Superior temporal gyrus (tissue), 1 donor: ENCODE measurements at regions not wholly inside any gene's neighbourhood (a gene's known extent, or its start where the extent isn't known, plus 50 kb on each side); places are given as distances from the start of the nearest gene placed in this dataset.

Source experiments
- DNase-seq: peaks from one replicate; pipeline ENCODE4 v3.0.0-alpha.2; 2016; ENCODE audit errors: extremely low spot score

GRCh38 chr2:100764430-100764829 lies 55.5 kb upstream of the NPAS2 start:
- no peak for DNase-seq

- DNase-seq, result no peak
These were observed 54.5 kb upstream of the NPAS2 start for GRCh38 chr2:100765481-100765880.

- DNase-seq, result no peak
These were observed 53.7 kb upstream of the NPAS2 start for GRCh38 chr2:100766256-100766655.

- DNase-seq, result no peak
These were observed 53.1 kb upstream of the NPAS2 start for GRCh38 chr2:100766806-100767205.

GRCh38 chr2:100767224-100767653 lies 52.7 kb upstream of the NPAS2 start:
- no peak for DNase-seq

- no peak for DNase-seq
These were observed 51.8 kb upstream of the NPAS2 start for GRCh38 chr2:100767810-100768806.
